ENCODE measurements at regions not wholly inside any gene's neighbourhood (a gene's known extent, or its start where the extent isn't known, plus 50 kb on each side); places are given as distances from the start of the nearest gene placed in this dataset.
"Not testable (repeated sequence)": the region's sequence is repeated elsewhere in the genome, so short reads cannot be mapped to it uniquely, and the experiment has no call there.

- no peak for DNase-seq
Measured at GRCh38 chr14:71242237-71242748, 335.0 kb downstream of the PCNX1 start.

GRCh38 chr14:71243697-71244096 lies 336.4 kb downstream of the PCNX1 start:
- no peak for DNase-seq

GRCh38 chr14:71244341-71244740 lies 337.1 kb downstream of the PCNX1 start:
- no peak for DNase-seq

GRCh38 chr14:71245659-71246361 lies 338.6 kb downstream of the PCNX1 start:
- no peak for DNase-seq

DNA sequence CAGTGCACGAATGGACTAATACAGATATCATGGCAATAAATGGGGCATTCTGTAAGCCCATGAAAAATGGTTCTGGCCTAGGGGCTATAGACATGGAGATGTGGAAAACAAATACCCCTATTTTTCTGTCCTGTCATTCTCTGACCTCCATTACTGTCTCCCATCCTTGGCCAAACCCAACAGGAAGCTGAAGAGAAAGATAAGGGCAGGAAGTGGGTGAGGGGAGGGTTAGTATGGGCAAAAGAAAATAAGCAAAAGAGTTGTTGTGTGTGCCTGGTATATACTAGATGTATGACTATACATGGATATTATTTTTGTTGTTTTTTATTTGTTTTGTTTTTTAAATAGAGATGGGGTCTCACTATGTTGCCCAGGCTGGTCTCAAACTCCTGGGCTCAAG lies 339.3 kb downstream of the PCNX1 start:
- no peak for DNase-seq

GRCh38 chr14:71247106-71247505 lies 339.8 kb downstream of the PCNX1 start:
- DNase-seq, result no peak

DNA sequence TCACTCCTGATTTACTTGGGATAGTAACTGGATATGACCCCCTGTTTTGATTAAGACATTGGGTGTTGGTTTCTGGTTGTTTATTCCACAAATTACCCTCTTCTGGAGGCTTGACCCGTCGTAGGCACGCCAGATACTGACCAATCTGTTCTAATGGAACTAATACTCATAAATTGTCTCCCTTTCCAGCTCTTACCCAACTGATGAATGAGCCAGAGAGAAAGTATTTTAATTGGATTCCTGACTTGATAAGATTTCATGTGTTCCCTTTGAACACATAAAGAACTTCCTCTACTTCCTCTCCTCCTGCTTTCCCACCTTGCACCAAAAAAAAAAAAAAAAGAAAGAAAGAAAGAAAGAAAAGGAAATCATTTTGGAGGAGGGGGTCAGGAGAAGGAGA lies 340.9 kb downstream of the PCNX1 start:
- DNase-seq, result no peak

GRCh38 chr14:71250347-71250746 lies 343.1 kb downstream of the PCNX1 start:
- DNase-seq, result no peak

GRCh38 chr14:71250791-71251190 lies 343.5 kb downstream of the PCNX1 start:
- no peak for DNase-seq

GRCh38 chr14:71254091-71254719 lies 346.9 kb downstream of the PCNX1 start:
- DNase-seq, result not testable (repeated sequence)

DNA sequence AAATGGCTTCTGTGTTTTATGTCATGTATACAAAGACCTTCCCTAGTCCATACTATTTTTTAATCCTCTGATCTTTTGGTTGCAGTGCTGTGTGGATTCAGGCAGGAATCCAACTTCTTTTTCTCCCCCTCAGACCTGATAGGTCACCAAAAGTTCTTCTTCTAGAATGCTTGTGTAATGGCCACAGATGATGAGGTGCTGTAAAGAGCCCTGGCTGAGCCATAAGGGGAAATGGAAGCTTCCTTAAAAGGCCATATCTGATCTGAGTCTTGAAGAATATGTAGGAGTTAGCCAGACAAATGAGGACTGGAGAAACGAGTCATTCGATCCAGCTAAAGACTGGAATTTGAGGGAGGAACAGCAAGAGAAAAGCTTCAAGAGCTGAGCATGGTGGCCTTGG lies 353.9 kb downstream of the PCNX1 start:
- DNase-seq, result no peak

- DNase-seq, result no peak
Measured at GRCh38 chr14:71262441-71262840, 355.2 kb downstream of the PCNX1 start.

DNA sequence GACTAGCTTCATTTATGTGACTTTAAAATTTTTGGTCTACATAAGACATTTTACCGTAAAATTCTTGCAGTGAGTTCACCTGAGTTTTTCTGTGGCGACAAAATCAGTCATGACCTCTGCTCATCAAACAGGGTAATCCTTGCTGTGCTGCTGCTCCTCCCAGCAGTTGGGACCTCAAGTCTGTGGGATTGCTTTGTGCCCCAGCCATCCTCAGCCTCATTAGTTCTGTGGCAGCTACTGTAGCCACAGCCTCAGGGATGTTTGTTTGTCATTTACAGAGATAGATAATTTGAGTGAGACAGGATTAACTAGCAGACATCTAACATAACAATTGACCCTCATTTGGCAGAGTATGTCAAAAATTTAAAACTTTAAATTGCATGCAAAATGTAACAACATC lies 357.0 kb downstream of the PCNX1 start:
- DNase-seq, result no peak

GRCh38 chr14:71267007-71267513 lies 359.8 kb downstream of the PCNX1 start:
- peak; percentile 91 for DNase-seq

- DNase-seq, result no peak
Measured at GRCh38 chr14:71267691-71268090, 360.4 kb downstream of the PCNX1 start.

DNA sequence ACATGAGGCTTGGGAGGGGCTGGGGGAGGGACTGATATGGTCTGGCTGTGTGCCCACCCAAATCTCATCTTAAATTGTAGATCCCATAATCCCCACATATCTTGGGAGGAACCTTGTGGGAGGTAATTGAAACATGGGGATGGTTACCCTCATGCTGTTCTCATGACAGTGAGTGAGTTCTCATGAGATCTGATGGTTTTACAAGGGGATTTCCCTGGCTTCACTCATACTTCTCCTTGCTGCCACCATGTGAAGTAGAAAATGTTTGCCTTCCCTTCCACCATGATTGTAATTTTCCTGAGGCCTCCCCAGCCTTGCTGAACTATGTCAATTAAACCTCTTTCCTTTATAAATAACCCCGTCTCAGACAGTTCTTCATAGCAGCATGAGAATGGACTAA lies 362.9 kb downstream of the PCNX1 start:
- DNase-seq, result no peak

- no peak for DNase-seq
Measured at GRCh38 chr14:71271166-71271945, 364.1 kb downstream of the PCNX1 start.

GRCh38 chr14:71273366-71273765 lies 366.1 kb downstream of the PCNX1 start:
- DNase-seq, result no peak

DNA sequence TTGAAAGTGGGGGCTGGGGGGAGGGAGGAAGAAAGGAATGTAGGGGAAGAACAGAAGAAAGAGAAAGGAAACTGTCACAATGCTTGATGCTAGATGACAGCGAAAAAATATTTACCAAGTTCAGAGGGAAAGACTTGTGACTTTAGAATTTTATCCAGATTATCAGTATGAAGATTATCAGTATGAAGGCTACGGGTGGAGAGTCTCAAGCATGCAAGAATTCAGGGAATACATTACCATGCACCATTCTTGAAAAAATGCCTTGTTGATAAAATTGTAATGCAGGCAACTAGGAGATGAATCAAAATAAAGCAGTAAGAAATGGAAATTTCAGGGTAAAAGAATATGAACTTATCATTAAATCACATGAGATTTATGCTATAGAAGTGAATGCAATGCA lies 376.8 kb downstream of the PCNX1 start:
- no peak for DNase-seq

GRCh38 chr14:71286126-71286525 lies 378.9 kb downstream of the PCNX1 start:
- no peak for DNase-seq

GRCh38 chr14:71287567-71287966 lies 380.3 kb downstream of the PCNX1 start:
- DNase-seq, result no peak

- DNase-seq, result no peak
Measured at GRCh38 chr14:71289536-71289935, 382.3 kb downstream of the PCNX1 start.

GRCh38 chr14:71290301-71290700 lies 383.0 kb downstream of the PCNX1 start:
- DNase-seq, result no peak
